ENCODE measurements at regions not wholly inside any gene's neighbourhood (a gene's known extent, or its start where the extent isn't known, plus 50 kb on each side); places are given as distances from the start of the nearest gene placed in this dataset.

DNA sequence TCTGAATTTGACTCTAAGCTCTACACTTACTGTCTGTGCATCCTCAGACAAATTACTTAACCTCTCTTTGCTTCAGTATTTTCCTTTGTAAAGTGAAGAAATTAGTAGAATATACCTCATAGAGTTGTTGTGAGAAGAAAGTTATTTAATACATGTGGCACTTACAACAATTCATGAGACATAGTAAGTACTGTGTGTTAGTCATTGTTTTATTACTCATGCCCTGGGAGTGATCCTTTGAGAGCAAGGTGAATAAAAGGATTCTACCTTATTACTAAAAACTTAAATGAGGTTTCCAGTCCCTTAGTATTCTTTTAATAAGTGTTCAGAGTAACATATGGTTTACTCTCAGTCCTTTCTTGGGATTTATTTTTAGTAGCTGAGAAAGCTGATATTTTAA is 233.6 kb upstream of the MAP3K7 start:
- TF ChIP-seq, protein P1, sequence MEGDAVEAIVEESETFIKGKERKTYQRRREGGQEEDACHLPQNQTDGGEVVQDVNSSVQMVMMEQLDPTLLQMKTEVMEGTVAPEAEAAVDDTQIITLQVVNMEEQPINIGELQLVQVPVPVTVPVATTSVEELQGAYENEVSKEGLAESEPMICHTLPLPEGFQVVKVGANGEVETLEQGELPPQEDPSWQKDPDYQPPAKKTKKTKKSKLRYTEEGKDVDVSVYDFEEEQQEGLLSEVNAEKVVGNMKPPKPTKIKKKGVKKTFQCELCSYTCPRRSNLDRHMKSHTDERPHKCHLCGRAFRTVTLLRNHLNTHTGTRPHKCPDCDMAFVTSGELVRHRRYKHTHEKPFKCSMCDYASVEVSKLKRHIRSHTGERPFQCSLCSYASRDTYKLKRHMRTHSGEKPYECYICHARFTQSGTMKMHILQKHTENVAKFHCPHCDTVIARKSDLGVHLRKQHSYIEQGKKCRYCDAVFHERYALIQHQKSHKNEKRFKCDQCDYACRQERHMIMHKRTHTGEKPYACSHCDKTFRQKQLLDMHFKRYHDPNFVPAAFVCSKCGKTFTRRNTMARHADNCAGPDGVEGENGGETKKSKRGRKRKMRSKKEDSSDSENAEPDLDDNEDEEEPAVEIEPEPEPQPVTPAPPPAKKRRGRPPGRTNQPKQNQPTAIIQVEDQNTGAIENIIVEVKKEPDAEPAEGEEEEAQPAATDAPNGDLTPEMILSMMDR (IDR thresholded peaks at IDR 0.05): no peak
- H3K27me3 Mint-ChIP-seq: no peaks in the 10 kb centered on the region
- intact Hi-C loops (cut with micrococcal nuclease): no loop called here
- H3K36me3 Mint-ChIP-seq (ENCODE audit: low read depth): no peaks in the 10 kb centered on the region
- no peaks in the 10 kb centered on the region for H3K4me1 Mint-ChIP-seq
- DNase-seq (no peak), ATAC-seq (ENCODE audit: low read depth) (no peak)
- H3K4me3 Mint-ChIP-seq: no peak overlapping the region
- H3K9me3 Mint-ChIP-seq: peaks cover 2% of the 10 kb centered on the region
- ChIA-PET CTCF (no interaction called here), POLR2A (no interaction called here)
- H3K27ac Mint-ChIP-seq: no peak overlapping the region

GRCh38 chr6:90819483-90819882 is 232.6 kb upstream of the MAP3K7 start:
- H3K27ac Mint-ChIP-seq: no peak overlapping the region
- TF ChIP-seq, protein P1 (IDR thresholded peaks at IDR 0.05): no peak
- DNase-seq: no peak
- no peaks in the 10 kb centered on the region for H3K27me3 Mint-ChIP-seq
- intact Hi-C loops (cut with micrococcal nuclease): no loop called here
- H3K4me1 Mint-ChIP-seq: no peaks in the 10 kb centered on the region
- no peaks in the 10 kb centered on the region for H3K36me3 Mint-ChIP-seq (ENCODE audit: low read depth)
- H3K9me3 Mint-ChIP-seq: peaks cover 2% of the 10 kb centered on the region
- ATAC-seq (ENCODE audit: low read depth): no peak
- H3K4me3 Mint-ChIP-seq: no peak overlapping the region
- ChIA-PET CTCF (no interaction called here), POLR2A (no interaction called here)

DNA sequence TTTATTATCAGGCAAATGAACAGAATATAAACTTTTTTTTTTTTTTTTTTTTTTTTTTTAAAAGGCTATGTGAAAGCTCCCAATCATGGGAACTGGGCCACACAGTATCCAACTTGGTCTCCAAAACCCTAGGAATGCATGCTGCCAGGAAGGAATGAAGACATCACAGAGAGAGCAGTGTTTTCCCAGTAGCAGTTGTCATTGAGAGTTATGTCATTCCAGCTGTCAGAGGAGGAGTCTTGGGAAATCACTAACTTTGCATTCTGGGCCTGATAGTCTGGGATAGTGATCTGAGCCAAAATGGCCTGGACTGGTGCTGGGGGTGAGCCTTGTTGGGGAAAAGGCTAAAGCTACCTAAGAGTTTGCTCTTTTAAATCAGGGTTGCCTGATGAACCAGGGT is 231.3 kb upstream of the MAP3K7 start:
- Mint-ChIP-seq H3K27me3 (no peaks in the 10 kb centered on the region), H3K36me3 (ENCODE audit: low read depth) (no peaks in the 10 kb centered on the region), H3K9me3 (peaks cover 6% of the 10 kb centered on the region), H3K4me3 (no peak overlapping the region), H3K4me1 (no peaks in the 10 kb centered on the region), H3K27ac (no peak overlapping the region)
- ChIA-PET POLR2A (no interaction called here), CTCF (no interaction called here)
- TF ChIP-seq, protein P1 (IDR thresholded peaks at IDR 0.05): no peak
- DNase-seq (no peak), ATAC-seq (ENCODE audit: low read depth) (no peak)
- intact Hi-C loops (cut with micrococcal nuclease): no loop called here

DNA sequence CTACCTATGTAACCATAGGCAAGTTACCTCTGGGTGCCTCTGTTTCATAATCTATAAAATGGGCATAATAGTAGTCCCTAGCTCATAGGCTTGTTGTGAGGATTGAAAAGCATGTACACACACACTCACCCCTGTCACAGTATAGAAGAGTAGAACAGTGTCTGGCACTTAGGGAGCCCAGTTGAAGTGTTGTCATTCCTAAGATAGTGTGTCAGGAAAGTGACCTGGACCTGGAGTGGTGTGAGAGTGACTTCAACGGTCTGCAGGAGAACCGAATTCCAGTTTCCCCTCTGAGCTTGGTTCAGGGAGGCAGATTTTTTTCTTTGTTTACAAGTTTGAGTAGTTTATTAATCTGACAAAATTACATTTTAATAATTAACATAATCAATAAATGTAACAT is 229.9 kb upstream of the MAP3K7 start:
- no peak for ATAC-seq (ENCODE audit: low read depth)
- ChIA-PET CTCF (no interaction called here), POLR2A (no interaction called here)
- H3K27ac Mint-ChIP-seq: no peak overlapping the region
- no peak for DNase-seq
- H3K4me3 Mint-ChIP-seq: no peak overlapping the region
- intact Hi-C loops (cut with micrococcal nuclease): no loop called here
- TF ChIP-seq, protein P1 (IDR thresholded peaks at IDR 0.05): no peak
- H3K27me3 Mint-ChIP-seq: no peaks in the 10 kb centered on the region
- H3K9me3 Mint-ChIP-seq: peaks cover 6% of the 10 kb centered on the region
- no peaks in the 10 kb centered on the region for H3K36me3 Mint-ChIP-seq (ENCODE audit: low read depth)
- no peaks in the 10 kb centered on the region for H3K4me1 Mint-ChIP-seq

DNA sequence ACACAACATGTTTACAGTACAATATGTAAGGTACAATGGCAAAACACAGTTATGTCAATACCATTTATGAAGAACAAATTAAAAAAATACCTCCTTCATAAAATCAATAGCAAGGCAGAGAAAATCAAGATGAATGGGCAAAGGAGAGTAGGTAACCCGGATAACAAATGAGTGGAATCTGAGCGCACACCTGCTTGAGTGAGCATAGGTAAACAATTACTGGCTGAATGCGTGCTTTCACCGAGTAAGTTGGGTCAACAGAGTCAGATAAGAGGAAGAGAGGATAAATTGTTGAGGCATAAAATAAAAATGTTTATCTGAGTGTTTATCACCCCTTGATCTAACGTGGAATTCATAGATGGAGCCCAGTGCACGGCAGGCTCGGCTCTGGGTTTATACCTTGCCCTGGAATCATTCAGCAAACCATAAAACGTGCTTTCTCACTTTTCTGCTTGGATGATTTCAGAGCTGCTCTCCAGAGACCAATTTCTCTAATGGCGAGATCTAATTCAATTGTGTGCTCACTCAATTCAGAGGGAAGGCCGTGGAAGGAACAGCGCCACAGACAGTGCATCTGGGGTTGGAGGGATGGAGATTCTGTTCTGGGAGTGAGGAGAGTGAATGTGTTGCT is 224.8 kb upstream of the MAP3K7 start:
- POLR2A ChIA-PET: no interaction called here
- Mint-ChIP-seq H3K9me3 (peaks cover 6% of the 10 kb centered on the region), H3K27me3 (no peaks in the 10 kb centered on the region), H3K4me1 (no peaks in the 10 kb centered on the region), H3K4me3 (no peak overlapping the region), H3K27ac (no peak overlapping the region), H3K36me3 (ENCODE audit: low read depth) (no peaks in the 10 kb centered on the region)
- CTCF ChIA-PET: no interaction called here
- intact Hi-C loops (cut with micrococcal nuclease): no loop called here
- ATAC-seq (ENCODE audit: low read depth) (no peak), DNase-seq (no peak)
- TF ChIP-seq, protein P1 (IDR thresholded peaks at IDR 0.05): no peak

Data from activated B cell treated with CpG ODN at 0.5 μM for 24 hours (primary cell).